HCT116 (cell line): ENCODE measurements at regions not wholly inside any gene's neighbourhood (a gene's known extent, or its start where the extent isn't known, plus 50 kb on each side); places are given as distances from the start of the nearest gene placed in this dataset.

Experiments used
- ATAC-seq: fragments of 200-7000 bp; cut with Tn5 transposase; 2 replicates; pipeline ENCODE4 v1.9.1; 2020; ENCODE audit warnings: mild to moderate bottlenecking, moderate library complexity
- BruUV-seq: library from RNA; stranded (reverse); fragments of 400-500 nt; replicated peaks from 2 replicates; lab custom pipeline; 2021; lab: Mats Ljungman, UMichigan
- CTCF ChIA-PET: fragments of 300-600 bp; sonication (Branson Sonifier 250); formaldehyde crosslinking; loops from one replicate; lab custom pipeline; 2021; ENCODE audit warnings: antibody characterized with exemption; lab: Charles Lee
- POLR2A ChIA-PET: fragments of 300-600, 350-600 bp; sonication (Branson Sonifier 250); formaldehyde crosslinking; loops from one replicate; lab custom pipeline; 2021; ENCODE audit warnings: antibody characterized with exemption; lab: Charles Lee
- RAD21 ChIA-PET, 2 experiments: fragments of 300-600 bp; sonication (Branson Sonifier 250); formaldehyde crosslinking; loops; one replicate each; lab custom pipeline; 2023; ENCODE audit warnings: low total read pairs in 2 of 2; ENCODE audit not compliant: uncharacterized antibody in 2 of 2, unreplicated experiment in 2 of 2, low non-redundant PET in 1 of 2; lab: Charles Lee
- DNase-seq: peaks from one replicate; pipeline ENCODE4 v3.0.0-alpha.2; 2010; ENCODE audit warnings: low read depth, low spot score
- H2AFZ ChIP-seq: fragments of 200-600 bp; shearing (Covaris generic), sonication (generic); 2 replicates; pipeline ENCODE4 v1.6.1; 2017; ENCODE audit warnings: low read depth, mixed run types, mixed read lengths, antibody characterized with exemption, low read length; ENCODE audit not compliant: poor library complexity, severe bottlenecking
- H3K27ac ChIP-seq: 2 replicates; pipeline ENCODE4 v1.5.1; 2012; ENCODE audit warnings: low read depth, low read length
- H3K27me3 ChIP-seq: fragments of 200-600 bp; sonication (generic); 2 replicates; pipeline ENCODE4 v1.6.1; 2016; ENCODE audit warnings: mixed run types, low read length, mixed read lengths; ENCODE audit not compliant: insufficient read depth
- H3K36me3 ChIP-seq, 2 experiments: fragments of 200-500 bp in 1 of 2; fragments of 200-600 bp in 1 of 2; sonication (Bioruptor generic) in 1 of 2; sonication (generic) in 1 of 2; 2 replicates each; pipeline versions ENCODE4 v1.5.1 to v1.6.1; 2014 to 2016; ENCODE audit warnings: low read length in 2 of 2, inconsistent platforms in 1 of 2, mixed read lengths in 1 of 2, mixed run types in 1 of 2; ENCODE audit not compliant: insufficient read depth in 2 of 2, control insufficient read depth in 1 of 2
- H3K4me1 ChIP-seq, 2 experiments: fragments of 200-600 bp in 1 of 2; sonication (generic) in 1 of 2; 2 replicates each; pipeline versions ENCODE4 v1.5.1 to v1.6.1; 2012 to 2017; ENCODE audit warnings: low read length in 2 of 2, inconsistent platforms in 1 of 2, mild to moderate bottlenecking in 1 of 2, mixed read lengths in 1 of 2, mixed run types in 1 of 2, moderate library complexity in 1 of 2; ENCODE audit not compliant: insufficient read depth in 2 of 2, control insufficient read depth in 1 of 2
- H3K4me2 ChIP-seq: fragments of 200-600 bp; sonication (generic); 2 replicates; pipeline ENCODE4 v1.6.1; 2017; ENCODE audit warnings: mixed run types, low read length, mixed read lengths
- H3K4me3 ChIP-seq, 2 experiments: fragments of 200-600 bp in 1 of 2; sonication (generic) in 1 of 2; replicated peaks in 1 of 2; 2 replicates each; pipeline ENCODE4 v1.5.1; 2011 to 2016; ENCODE audit warnings: low read length in 2 of 2, control low read depth in 1 of 2, low read depth in 1 of 2, mild to moderate bottlenecking in 1 of 2, mixed read lengths in 1 of 2, mixed run types in 1 of 2
- H3K79me2 ChIP-seq: fragments of 200-600 bp; sonication (generic); 2 replicates; pipeline ENCODE4 v1.6.1; 2017; ENCODE audit warnings: mild to moderate bottlenecking, mixed run types, low read length, moderate library complexity, mixed read lengths; ENCODE audit not compliant: insufficient read depth
- H3K9ac ChIP-seq: fragments of 200-600 bp; sonication (generic); 2 replicates; pipeline ENCODE4 v1.6.1; 2016; ENCODE audit warnings: low read length, mixed read lengths
- H3K9me2 ChIP-seq: fragments of 200-600 bp; sonication (generic), shearing (Covaris generic); 2 replicates; pipeline ENCODE4 v1.6.1; 2017; ENCODE audit warnings: mixed run types, mild to moderate bottlenecking, moderate library complexity; ENCODE audit not compliant: insufficient read depth
- H3K9me3 ChIP-seq, 2 experiments: fragments of 200-500 bp in 1 of 2; fragments of 200-600 bp in 1 of 2; sonication (Bioruptor generic) in 1 of 2; sonication (generic) in 1 of 2; 2 replicates each; pipeline ENCODE4 v1.6.1; 2014 to 2017; ENCODE audit warnings: low read length in 2 of 2, mixed read lengths in 2 of 2, inconsistent platforms in 1 of 2, low read depth in 1 of 2, mild to moderate bottlenecking in 1 of 2, mixed run types in 1 of 2, moderate library complexity in 1 of 2; ENCODE audit not compliant: control insufficient read depth in 1 of 2, insufficient read depth in 1 of 2
- H4K20me1 ChIP-seq: fragments of 200-600 bp; sonication (generic), shearing (Covaris generic); 2 replicates; pipeline ENCODE4 v1.6.1; 2017; ENCODE audit warnings: mixed run types, mild to moderate bottlenecking, moderate library complexity; ENCODE audit not compliant: insufficient read depth
- CBX3 ChIP-seq: IDR thresholded peaks from 2 replicates; pipeline ENCODE4 v1.6.1; 2012; ENCODE audit warnings: low read depth
- CEBPB ChIP-seq: IDR thresholded peaks from 2 replicates; pipeline ENCODE4 v1.6.1; 2012; ENCODE audit warnings: low read depth
- ELF1 ChIP-seq: IDR thresholded peaks from 2 replicates; pipeline ENCODE4 v1.6.1; 2012; ENCODE audit warnings: low read depth, borderline replicate concordance
- JUND ChIP-seq: IDR thresholded peaks from 2 replicates; pipeline ENCODE4 v1.6.1; 2012
- POLR2A ChIP-seq: IDR thresholded peaks from 2 replicates; pipeline ENCODE4 v1.7.0; 2011; ENCODE audit warnings: borderline replicate concordance; ENCODE audit not compliant: insufficient read depth, insufficient read length; ENCODE audit errors: extremely low read depth
- POLR2AphosphoS5 ChIP-seq: IDR thresholded peaks from 2 replicates; pipeline ENCODE4 v1.6.1; 2011; ENCODE audit warnings: mild to moderate bottlenecking, low read depth, low read length, moderate library complexity
- SP1 ChIP-seq: IDR thresholded peaks from 2 replicates; pipeline ENCODE4 v1.6.1; 2012; ENCODE audit warnings: low read depth
- YY1 ChIP-seq: IDR thresholded peaks from 2 replicates; pipeline ENCODE4 v1.6.1; 2011; ENCODE audit warnings: low read length, low read depth, moderate library complexity, mild to moderate bottlenecking; ENCODE audit not compliant: insufficient replicate concordance; ENCODE audit errors: extremely low read depth
- ZBTB33 ChIP-seq: IDR thresholded peaks from 2 replicates; pipeline ENCODE4 v1.6.1; 2011; ENCODE audit warnings: mild to moderate bottlenecking, low read length, moderate library complexity; ENCODE audit not compliant: insufficient replicate concordance; ENCODE audit errors: extremely low read depth
- intact Hi-C: fragments of 100-400 bp; cut with micrococcal nuclease; formaldehyde crosslinking; loops from 2 replicates; pipeline ENCODE4 v1.10.0; 2022
- TF ChIP-seq, protein P1 (sequence below): IDR thresholded peaks from 2 replicates; pipeline ENCODE4 v1.6.1; 2012
- TF ChIP-seq, protein P2 (sequence below), 3 experiments: fragments of 200-600 bp in 1 of 3; sonication (generic) in 1 of 3; IDR thresholded peaks in 2 of 3; conservative IDR thresholded peaks in 1 of 3; 2 replicates each; pipeline ENCODE4 v1.5.1; 2012 to 2017; ENCODE audit warnings: low read depth in 2 of 3, low read length in 2 of 3, antibody characterized with exemption in 1 of 3, borderline replicate concordance in 1 of 3, control low read depth in 1 of 3, mild to moderate bottlenecking in 1 of 3, mixed read lengths in 1 of 3, mixed run types in 1 of 3, moderate library complexity in 1 of 3; ENCODE audit not compliant: insufficient read depth in 1 of 3

DNA sequence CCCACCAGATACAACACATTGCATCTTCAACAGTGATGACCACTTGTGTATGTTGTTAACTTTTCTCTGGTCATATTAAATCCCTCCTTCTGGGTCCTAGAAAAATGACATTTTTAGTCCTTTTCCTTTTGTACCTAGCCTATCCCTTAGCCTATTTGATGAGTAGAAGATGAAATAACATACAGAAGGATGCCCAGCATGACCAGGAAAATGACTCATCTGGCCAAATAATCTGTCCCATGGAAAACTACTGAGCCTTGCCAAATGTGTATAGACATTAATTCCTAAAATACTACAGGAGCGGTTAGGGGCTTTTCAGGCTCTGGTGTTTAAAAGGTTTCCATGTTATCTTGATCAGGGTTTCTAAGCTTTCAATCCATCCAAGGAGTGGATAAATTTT lies 129.0 kb upstream of the KCNIP4 start:
- TF ChIP-seq, protein P1, sequence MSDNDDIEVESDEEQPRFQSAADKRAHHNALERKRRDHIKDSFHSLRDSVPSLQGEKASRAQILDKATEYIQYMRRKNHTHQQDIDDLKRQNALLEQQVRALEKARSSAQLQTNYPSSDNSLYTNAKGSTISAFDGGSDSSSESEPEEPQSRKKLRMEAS: no peak
- no peak for TF ChIP-seq ELF1
- TF ChIP-seq CBX3: no peak
- no peak for TF ChIP-seq YY1
- TF ChIP-seq, protein P2, sequence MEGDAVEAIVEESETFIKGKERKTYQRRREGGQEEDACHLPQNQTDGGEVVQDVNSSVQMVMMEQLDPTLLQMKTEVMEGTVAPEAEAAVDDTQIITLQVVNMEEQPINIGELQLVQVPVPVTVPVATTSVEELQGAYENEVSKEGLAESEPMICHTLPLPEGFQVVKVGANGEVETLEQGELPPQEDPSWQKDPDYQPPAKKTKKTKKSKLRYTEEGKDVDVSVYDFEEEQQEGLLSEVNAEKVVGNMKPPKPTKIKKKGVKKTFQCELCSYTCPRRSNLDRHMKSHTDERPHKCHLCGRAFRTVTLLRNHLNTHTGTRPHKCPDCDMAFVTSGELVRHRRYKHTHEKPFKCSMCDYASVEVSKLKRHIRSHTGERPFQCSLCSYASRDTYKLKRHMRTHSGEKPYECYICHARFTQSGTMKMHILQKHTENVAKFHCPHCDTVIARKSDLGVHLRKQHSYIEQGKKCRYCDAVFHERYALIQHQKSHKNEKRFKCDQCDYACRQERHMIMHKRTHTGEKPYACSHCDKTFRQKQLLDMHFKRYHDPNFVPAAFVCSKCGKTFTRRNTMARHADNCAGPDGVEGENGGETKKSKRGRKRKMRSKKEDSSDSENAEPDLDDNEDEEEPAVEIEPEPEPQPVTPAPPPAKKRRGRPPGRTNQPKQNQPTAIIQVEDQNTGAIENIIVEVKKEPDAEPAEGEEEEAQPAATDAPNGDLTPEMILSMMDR (IDR thresholded peaks at IDR 0.05 in 2 of 3, conservative IDR thresholded peaks at IDR 0.05 in 1 of 3; ENCODE audit: borderline replicate concordance in 1 of 3, insufficient read depth in 1 of 3, low read depth in 2 of 3, low read length in 2 of 3): no peak
- no peak for TF ChIP-seq POLR2A
- no peak for TF ChIP-seq CEBPB
- TF ChIP-seq ZBTB33: no peak
- no peak for TF ChIP-seq SP1
- TF ChIP-seq JUND: no peak
- no peak for TF ChIP-seq POLR2AphosphoS5
- H3K9me2 ChIP-seq: no peaks in the 10 kb centered on the region
- H4K20me1 ChIP-seq: no peaks in the 10 kb centered on the region
- no peak for DNase-seq
- H3K27ac ChIP-seq: no peak overlapping the region
- no peak overlapping the region for H3K9ac ChIP-seq
- no peaks in the 10 kb centered on the region for H3K4me1 ChIP-seq
- RAD21 ChIA-PET: no interaction called here
- no peak overlapping the region for H3K4me2 ChIP-seq
- CTCF ChIA-PET: no interaction called here
- no peaks in the 10 kb centered on the region for H3K79me2 ChIP-seq
- BruUV-seq: no TSS peak
- H3K36me3 ChIP-seq: no peaks in the 10 kb centered on the region
- no peak overlapping the region for H3K4me3 ChIP-seq
- H2AFZ ChIP-seq: no peak overlapping the region
- intact Hi-C loops: no loop called here
- ATAC-seq: no peak
- POLR2A ChIA-PET: no interaction called here
- H3K9me3 ChIP-seq: peaks cover 0 to 7% of the 10 kb centered on the region in 2 experiments; a peak in 1 of 4 replicates
- H3K27me3 ChIP-seq: no peaks in the 10 kb centered on the region
